ENCODE measurements at regions not wholly inside any gene's neighbourhood (a gene's known extent, or its start where the extent isn't known, plus 50 kb on each side); places are given as distances from the start of the nearest gene placed in this dataset.

DNA sequence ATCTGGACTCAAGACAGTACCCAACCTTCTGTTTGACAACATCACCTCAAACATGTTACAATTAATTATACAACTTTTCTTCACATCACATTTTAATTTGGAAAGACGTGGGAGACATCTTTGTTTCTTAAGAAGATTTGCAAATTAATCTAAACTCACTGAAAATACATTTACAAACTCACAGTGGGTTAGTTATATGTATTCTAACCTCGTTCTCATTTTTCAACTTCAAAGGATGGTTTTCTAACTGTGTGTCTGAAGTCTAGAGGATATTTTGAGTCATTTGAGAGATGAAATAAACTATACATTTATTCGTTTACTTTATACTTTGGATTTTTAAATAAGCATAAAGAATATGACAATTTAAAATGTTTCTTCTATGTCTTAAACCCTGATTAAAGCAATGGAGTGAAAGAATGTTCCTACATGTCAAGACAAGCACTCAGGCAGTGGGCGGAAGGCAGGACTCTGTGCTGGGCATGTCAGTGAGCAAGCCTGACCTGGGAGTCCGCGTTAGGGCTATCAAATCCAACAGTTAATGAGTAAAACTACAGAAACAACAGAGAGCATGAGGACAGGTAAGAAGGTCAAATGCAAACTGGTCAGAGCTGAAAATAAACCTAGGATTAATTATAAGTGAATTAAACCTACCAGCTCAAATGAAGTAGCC, 76.5 kb upstream of the CTTNBP2NL start:
- intact Hi-C loops (cut with micrococcal nuclease; ENCODE audit: unreplicated experiment) = no loop called here
- Histone ChIP-seq H3K4me1 (ENCODE audit: control insufficient read depth, insufficient read depth, low read length) (no peaks in the 10 kb centered on the region), H3K9me3 (replicated peaks; ENCODE audit: control insufficient read depth, insufficient read depth, low read length) (no peaks in the 10 kb centered on the region; the same call in 2 of the 3 replicates), H3K27me3 (replicated peaks in 1 of 2; ENCODE audit: control insufficient read depth in 2 of 2, insufficient read depth in 2 of 2, low read length in 1 of 2) (0 out of 4 replicates have a peak, but pooled peaks cover 0 to 2% of the 10 kb centered on the region in 2 experiments), H4K20me1 (ENCODE audit: control insufficient read depth, insufficient read depth) (no peaks in the 10 kb centered on the region), H2AFZ (ENCODE audit: control insufficient read depth, low read depth, low read length) (no peak overlapping the region), H3K27ac (ENCODE audit: control insufficient read depth, insufficient read depth) (no peak overlapping the region), H3K79me2 (ENCODE audit: control insufficient read depth, insufficient read depth, low read length) (no peaks in the 10 kb centered on the region), H3K36me3 (ENCODE audit: control insufficient read depth in 2 of 2, insufficient read depth in 2 of 2, low read length in 1 of 2) (no peaks in the 10 kb centered on the region), H3K4me2 (ENCODE audit: control insufficient read depth, insufficient read depth) (no peak overlapping the region), H3K4me3 (no peak overlapping the region), H3K9ac (ENCODE audit: control insufficient read depth, insufficient read depth, low read length) (no peak overlapping the region)
- TF ChIP-seq CBX3 (IDR thresholded peaks at IDR 0.05; ENCODE audit: borderline replicate concordance, low read depth) (no peak), SMAD1 (IDR thresholded peaks at IDR 0.05; ENCODE audit: low read depth, partially characterized antibody) (no peak), TARDBP (IDR thresholded peaks at IDR 0.05; ENCODE audit: borderline replicate concordance) (no peak), RBBP5 (conservative IDR thresholded peaks at IDR 0.05) (no peak), ZSCAN29 (IDR thresholded peaks at IDR 0.05) (no peak)
- POLR2A ChIA-PET = no interaction called here
- no TSS peak for BruUV-seq (replicated peaks)
- SMC1A ChIA-PET (ENCODE audit: uncharacterized antibody, unreplicated experiment) = no interaction called here
- RAD21 ChIA-PET (ENCODE audit: unreplicated experiment) = no interaction called here
- ATAC-seq = no peak
- no peak for FAIRE-seq
- 30% methylated on average over 6 of the region's 6 CpGs for WGBS (ENCODE audit: insufficient coverage, insufficient replicate concordance, low lambda C conversion rate, missing lambda C conversion rate)
- CTCF ChIA-PET = no interaction called here
- no peak for DNase-seq (ENCODE audit: low read depth, low spot score)
- in situ Hi-C loops (cut with MboI) = no loop called here

DNA sequence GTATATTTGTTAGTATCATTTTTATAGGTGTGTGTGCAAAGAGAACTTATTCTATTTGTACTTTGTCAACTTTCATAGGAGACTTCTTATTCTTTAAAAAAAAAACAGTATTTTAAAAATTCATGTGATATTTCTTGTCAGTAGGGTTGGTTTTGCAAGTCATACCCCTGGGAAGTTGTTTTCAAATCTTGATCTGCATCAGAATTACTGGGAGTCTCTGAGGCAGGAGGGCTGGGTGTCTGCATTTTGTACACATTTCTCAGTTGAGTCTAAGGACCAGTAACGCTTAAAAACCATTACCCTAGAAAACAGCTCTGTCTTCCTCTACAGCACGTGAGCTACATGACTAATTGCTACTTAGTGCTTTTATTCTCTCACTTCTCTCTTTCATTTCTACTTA, 76.0 kb upstream of the CTTNBP2NL start:
- Histone ChIP-seq H3K36me3 (ENCODE audit: control insufficient read depth in 2 of 2, insufficient read depth in 2 of 2, low read length in 1 of 2) (no peaks in the 10 kb centered on the region), H3K4me3 (no peak overlapping the region), H3K9ac (ENCODE audit: control insufficient read depth, insufficient read depth, low read length) (no peak overlapping the region), H4K20me1 (ENCODE audit: control insufficient read depth, insufficient read depth) (no peaks in the 10 kb centered on the region), H2AFZ (ENCODE audit: control insufficient read depth, low read depth, low read length) (no peak overlapping the region), H3K4me2 (ENCODE audit: control insufficient read depth, insufficient read depth) (no peak overlapping the region), H3K4me1 (ENCODE audit: control insufficient read depth, insufficient read depth, low read length) (no peaks in the 10 kb centered on the region), H3K27ac (ENCODE audit: control insufficient read depth, insufficient read depth) (no peak overlapping the region), H3K9me3 (replicated peaks; ENCODE audit: control insufficient read depth, insufficient read depth, low read length) (no peaks in the 10 kb centered on the region; the same call in 2 of the 3 replicates), H3K79me2 (ENCODE audit: control insufficient read depth, insufficient read depth, low read length) (no peaks in the 10 kb centered on the region), H3K27me3 (replicated peaks in 1 of 2; ENCODE audit: control insufficient read depth in 2 of 2, insufficient read depth in 2 of 2, low read length in 1 of 2) (peaks cover 0 to 2% of the 10 kb centered on the region in 2 experiments; a peak in 1 of 4 replicates)
- ATAC-seq = no peak
- in situ Hi-C loops (cut with MboI) (no loop called here), intact Hi-C loops (cut with micrococcal nuclease; ENCODE audit: unreplicated experiment) (no loop called here)
- SMC1A ChIA-PET (ENCODE audit: uncharacterized antibody, unreplicated experiment) = no interaction called here
- TF ChIP-seq, protein P1, sequence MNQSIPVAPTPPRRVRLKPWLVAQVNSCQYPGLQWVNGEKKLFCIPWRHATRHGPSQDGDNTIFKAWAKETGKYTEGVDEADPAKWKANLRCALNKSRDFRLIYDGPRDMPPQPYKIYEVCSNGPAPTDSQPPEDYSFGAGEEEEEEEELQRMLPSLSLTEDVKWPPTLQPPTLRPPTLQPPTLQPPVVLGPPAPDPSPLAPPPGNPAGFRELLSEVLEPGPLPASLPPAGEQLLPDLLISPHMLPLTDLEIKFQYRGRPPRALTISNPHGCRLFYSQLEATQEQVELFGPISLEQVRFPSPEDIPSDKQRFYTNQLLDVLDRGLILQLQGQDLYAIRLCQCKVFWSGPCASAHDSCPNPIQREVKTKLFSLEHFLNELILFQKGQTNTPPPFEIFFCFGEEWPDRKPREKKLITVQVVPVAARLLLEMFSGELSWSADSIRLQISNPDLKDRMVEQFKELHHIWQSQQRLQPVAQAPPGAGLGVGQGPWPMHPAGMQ (IDR thresholded peaks at IDR 0.05; ENCODE audit: borderline replicate concordance) = no peak
- peak; percentile 8 to 28; a peak in 1 of 4 replicates for TF ChIP-seq BHLHE40 (IDR thresholded peaks at IDR 0.05; ENCODE audit: borderline replicate concordance in 1 of 2, low read depth in 2 of 2, low read length in 1 of 2)
- RAD21 ChIA-PET (ENCODE audit: unreplicated experiment) = no interaction called here
- no peak for FAIRE-seq
- no TSS peak for BruUV-seq (replicated peaks)
- CTCF ChIA-PET = no interaction called here
- no peak for DNase-seq (ENCODE audit: low read depth, low spot score)
- POLR2A ChIA-PET = no interaction called here
- WGBS (ENCODE audit: insufficient coverage, insufficient replicate concordance, low lambda C conversion rate, missing lambda C conversion rate) = 2% methylated on average over 2 of the region's 2 CpGs

Data from GM12878 (cell line).